ENCODE measurements at regions not wholly inside any gene's neighbourhood (a gene's known extent, or its start where the extent isn't known, plus 50 kb on each side); places are given as distances from the start of the nearest gene placed in this dataset.

GRCh38 chr5:173494446-173494845 lies 122.0 kb downstream of the BOD1 start:
- intact Hi-C loops (cut with DNase I): loop anchor here in 1 of 4 donors (10.0 kb wide), 1 partner anchor 180 kb away; no protein-coding TSS in a partner anchor
- Histone ChIP-seq H3K4me3 (no peak overlapping the region), H3K4me1 (ENCODE audit: insufficient read depth) (no peaks in the 10 kb centered on the region), H3K27me3 (no peaks in the 10 kb centered on the region), H3K9me3 (no peaks in the 10 kb centered on the region), H3K27ac (no peak overlapping the region), H3K36me3 (no peaks in the 10 kb centered on the region)
- TF ChIP-seq POLR2A (IDR thresholded peaks at IDR 0.05): no peak
- TF ChIP-seq EP300 (IDR thresholded peaks at IDR 0.05): no peak
- TF ChIP-seq CTCF (IDR thresholded peaks at IDR 0.05): no peak
- DNase-seq: no peak
- 70 to 79% (median 76%) methylated on average over 2 of the region's 2 CpGs for WGBS, 3 donors

GRCh38 chr5:173493846-173494245 lies 122.6 kb downstream of the BOD1 start:
- 92 to 94% (median 92%) methylated on average over 6 of the region's 6 CpGs for WGBS, 3 donors
- TF ChIP-seq POLR2A (IDR thresholded peaks at IDR 0.05): no peak
- TF ChIP-seq EP300 (IDR thresholded peaks at IDR 0.05): no peak
- TF ChIP-seq CTCF (IDR thresholded peaks at IDR 0.05): no peak
- Histone ChIP-seq H3K27ac (no peak overlapping the region), H3K36me3 (no peaks in the 10 kb centered on the region), H3K4me1 (ENCODE audit: insufficient read depth) (no peaks in the 10 kb centered on the region), H3K4me3 (no peak overlapping the region), H3K27me3 (no peaks in the 10 kb centered on the region), H3K9me3 (no peaks in the 10 kb centered on the region)
- intact Hi-C loops (cut with DNase I): loop anchor here in 1 of 4 donors (10.0 kb wide), 1 partner anchor 179 kb away; no protein-coding TSS in a partner anchor
- DNase-seq: no peak

- Histone ChIP-seq H3K4me3 (no peak overlapping the region), H3K36me3 (no peaks in the 10 kb centered on the region), H3K27ac (no peak overlapping the region), H3K9me3 (no peaks in the 10 kb centered on the region), H3K4me1 (ENCODE audit: insufficient read depth) (no peaks in the 10 kb centered on the region), H3K27me3 (no peaks in the 10 kb centered on the region)
- 91 to 96% (median 91%) methylated on average over 2 of the region's 2 CpGs for WGBS, 3 donors
- DNase-seq: no peak
- TF ChIP-seq CTCF (IDR thresholded peaks at IDR 0.05): no peak
- TF ChIP-seq EP300 (IDR thresholded peaks at IDR 0.05): no peak
- intact Hi-C loops (cut with DNase I): loop anchor here in 1 of 4 donors (10.0 kb wide), 1 partner anchor 178 kb away; no protein-coding TSS in a partner anchor
Observed at GRCh38 chr5:173493040-173493439, 123.4 kb downstream of the BOD1 start.

- no peak for DNase-seq
- 92 to 95% (median 92%) methylated on average over 1 of the region's 1 CpG for WGBS, 3 donors
- Histone ChIP-seq H3K27me3 (no peaks in the 10 kb centered on the region), H3K4me1 (ENCODE audit: insufficient read depth) (no peaks in the 10 kb centered on the region), H3K4me3 (no peak overlapping the region), H3K36me3 (no peaks in the 10 kb centered on the region), H3K9me3 (no peaks in the 10 kb centered on the region), H3K27ac (no peak overlapping the region)
- intact Hi-C loops (cut with DNase I): loop anchor here in 1 of 4 donors (10.0 kb wide), 1 partner anchor 176 kb away; no protein-coding TSS in a partner anchor
- TF ChIP-seq CTCF (IDR thresholded peaks at IDR 0.05): no peak
- TF ChIP-seq POLR2A (IDR thresholded peaks at IDR 0.05): no peak
- no peak for TF ChIP-seq EP300 (IDR thresholded peaks at IDR 0.05)
Observed at GRCh38 chr5:173490681-173491080, 125.8 kb downstream of the BOD1 start.
